ENCODE measurements at regions not wholly inside any gene's neighbourhood (a gene's known extent, or its start where the extent isn't known, plus 50 kb on each side); places are given as distances from the start of the nearest gene placed in this dataset.

- peaks cover 0 to 8% (median 1%) of the 10 kb centered on the region in 3 donors for H3K27me3 Mint-ChIP-seq (ENCODE audit: low read depth in 3 of 3)
- peaks cover 0 to 2% (median 0%) of the 10 kb centered on the region in 6 donors for H3K9me3 Mint-ChIP-seq
- H3K27ac Mint-ChIP-seq: no peak overlapping the region
These were observed 429.5 kb downstream of the TSHZ3 start for GRCh38 chr19:30919737-30920136.

GRCh38 chr19:30916238-30916637 lies 433.0 kb downstream of the TSHZ3 start:
- H3K9me3 Mint-ChIP-seq: peaks cover 0 to 2% (median 0%) of the 10 kb centered on the region in 6 donors
- H3K4me3 Mint-ChIP-seq: no peak overlapping the region
- DNase-seq: no peak
- H3K4me1 Mint-ChIP-seq: peaks cover 0 to 10% of the 10 kb centered on the region in 2 donors
- no peaks in the 10 kb centered on the region for H3K36me3 Mint-ChIP-seq
- no peak overlapping the region for H3K27ac Mint-ChIP-seq
- H3K27me3 Mint-ChIP-seq (ENCODE audit: low read depth in 3 of 3): peaks cover 0 to 5% (median 3%) of the 10 kb centered on the region in 3 donors

More at GRCh38 chr19:30919737-30920136, 429.5 kb downstream of the TSHZ3 start:
- Mint-ChIP-seq H3K4me1 (peaks cover 0 to 2% of the 10 kb centered on the region in 2 donors), H3K36me3 (no peaks in the 10 kb centered on the region), H3K4me3 (no peak overlapping the region)
- DNase-seq: no peak

- no peak for DNase-seq
- Mint-ChIP-seq H3K27me3 (ENCODE audit: low read depth in 3 of 3) (peaks cover 0 to 5% (median 3%) of the 10 kb centered on the region in 3 donors), H3K4me1 (peaks cover 0 to 10% of the 10 kb centered on the region in 2 donors), H3K27ac (no peak overlapping the region), H3K36me3 (no peaks in the 10 kb centered on the region), H3K9me3 (no peaks in the 10 kb centered on the region), H3K4me3 (no peak overlapping the region)
These were observed 437.7 kb downstream of the TSHZ3 start for GRCh38 chr19:30911491-30911890.

- Mint-ChIP-seq H3K9me3 (no peaks in the 10 kb centered on the region), H3K36me3 (no peaks in the 10 kb centered on the region), H3K27me3 (ENCODE audit: low read depth in 3 of 3) (peaks cover 0 to 5% (median 3%) of the 10 kb centered on the region in 3 donors), H3K27ac (no peak overlapping the region), H3K4me3 (no peak overlapping the region), H3K4me1 (peaks cover 0 to 10% of the 10 kb centered on the region in 2 donors)
- DNase-seq: no peak
These were observed 438.6 kb downstream of the TSHZ3 start for GRCh38 chr19:30910485-30911240.

GRCh38 chr19:30909216-30909615 lies 440.0 kb downstream of the TSHZ3 start:
- Mint-ChIP-seq H3K4me3 (no peak overlapping the region), H3K36me3 (no peaks in the 10 kb centered on the region), H3K27me3 (ENCODE audit: low read depth in 3 of 3) (peaks cover 0 to 6% (median 0%) of the 10 kb centered on the region in 3 donors), H3K27ac (no peak overlapping the region), H3K9me3 (no peaks in the 10 kb centered on the region), H3K4me1 (peaks cover 0 to 3% of the 10 kb centered on the region in 2 donors)
- no peak for DNase-seq

- peaks cover 0 to 6% (median 0%) of the 10 kb centered on the region in 3 donors for H3K27me3 Mint-ChIP-seq (ENCODE audit: low read depth in 3 of 3)
- H3K27ac Mint-ChIP-seq: no peak overlapping the region
- H3K4me3 Mint-ChIP-seq: no peak overlapping the region
- H3K4me1 Mint-ChIP-seq: no peaks in the 10 kb centered on the region
- DNase-seq: no peak
- H3K36me3 Mint-ChIP-seq: no peaks in the 10 kb centered on the region
- H3K9me3 Mint-ChIP-seq: no peaks in the 10 kb centered on the region
These were observed 440.9 kb downstream of the TSHZ3 start for GRCh38 chr19:30908262-30908771.

GRCh38 chr19:30906871-30907270 lies 442.4 kb downstream of the TSHZ3 start:
- Mint-ChIP-seq H3K27ac (no peak overlapping the region), H3K4me3 (no peak overlapping the region), H3K36me3 (no peaks in the 10 kb centered on the region), H3K27me3 (ENCODE audit: low read depth in 3 of 3) (peaks cover 0 to 6% (median 0%) of the 10 kb centered on the region in 3 donors), H3K4me1 (no peaks in the 10 kb centered on the region), H3K9me3 (no peaks in the 10 kb centered on the region)
- DNase-seq: no peak

GRCh38 chr19:30900051-30900450 lies 449.2 kb downstream of the TSHZ3 start:
- no peak for DNase-seq
- H3K4me1 Mint-ChIP-seq: no peaks in the 10 kb centered on the region
- no peaks in the 10 kb centered on the region for H3K36me3 Mint-ChIP-seq
- no peak overlapping the region for H3K27ac Mint-ChIP-seq
- no peaks in the 10 kb centered on the region for H3K9me3 Mint-ChIP-seq
- H3K27me3 Mint-ChIP-seq (ENCODE audit: low read depth in 3 of 3): peaks cover 0 to under 1% (median 0%) of the 10 kb centered on the region in 3 donors
- H3K4me3 Mint-ChIP-seq: no peak overlapping the region

- H3K4me3 Mint-ChIP-seq: no peak overlapping the region
- H3K27me3 Mint-ChIP-seq (ENCODE audit: low read depth in 3 of 3): no peaks in the 10 kb centered on the region
- H3K36me3 Mint-ChIP-seq: no peaks in the 10 kb centered on the region
These were observed 450.7 kb downstream of the TSHZ3 start for GRCh38 chr19:30898353-30899103.

GRCh38 chr19:30897553-30897952 lies 451.7 kb downstream of the TSHZ3 start:
- Mint-ChIP-seq H3K27ac (no peak overlapping the region), H3K36me3 (no peaks in the 10 kb centered on the region), H3K9me3 (no peaks in the 10 kb centered on the region), H3K27me3 (ENCODE audit: low read depth in 3 of 3) (no peaks in the 10 kb centered on the region), H3K4me3 (no peak overlapping the region), H3K4me1 (peaks cover 0 to 10% of the 10 kb centered on the region in 2 donors)
- no peak for DNase-seq

More at GRCh38 chr19:30898353-30899103, 450.7 kb downstream of the TSHZ3 start:
- no peaks in the 10 kb centered on the region for H3K9me3 Mint-ChIP-seq
- no peak overlapping the region for H3K27ac Mint-ChIP-seq
- no peak for DNase-seq
- H3K4me1 Mint-ChIP-seq: peaks cover 0 to 10% of the 10 kb centered on the region in 2 donors

GRCh38 chr19:30897034-30897433 lies 452.2 kb downstream of the TSHZ3 start:
- H3K4me3 Mint-ChIP-seq: no peak overlapping the region
- no peak for DNase-seq
- H3K27me3 Mint-ChIP-seq (ENCODE audit: low read depth in 3 of 3): no peaks in the 10 kb centered on the region
- no peak overlapping the region for H3K27ac Mint-ChIP-seq
- H3K9me3 Mint-ChIP-seq: no peaks in the 10 kb centered on the region
- H3K36me3 Mint-ChIP-seq: no peaks in the 10 kb centered on the region
- H3K4me1 Mint-ChIP-seq: peaks cover 0 to 10% of the 10 kb centered on the region in 2 donors

GRCh38 chr19:30896554-30896953 lies 452.7 kb downstream of the TSHZ3 start:
- H3K27me3 Mint-ChIP-seq (ENCODE audit: low read depth in 3 of 3): peaks cover 0 to 2% (median 0%) of the 10 kb centered on the region in 3 donors
- DNase-seq: no peak
- H3K9me3 Mint-ChIP-seq: no peaks in the 10 kb centered on the region
- H3K4me3 Mint-ChIP-seq: no peak overlapping the region
- no peak overlapping the region for H3K27ac Mint-ChIP-seq
- H3K4me1 Mint-ChIP-seq: peaks cover 0 to 10% of the 10 kb centered on the region in 2 donors
- H3K36me3 Mint-ChIP-seq: no peaks in the 10 kb centered on the region

GRCh38 chr19:30895946-30896345 lies 453.3 kb downstream of the TSHZ3 start:
- no peak overlapping the region for H3K4me3 Mint-ChIP-seq
- H3K27ac Mint-ChIP-seq: no peak overlapping the region
- H3K27me3 Mint-ChIP-seq (ENCODE audit: low read depth in 3 of 3): peaks cover 0 to 4% (median 0%) of the 10 kb centered on the region in 3 donors
- no peaks in the 10 kb centered on the region for H3K36me3 Mint-ChIP-seq
- DNase-seq: no peak
- H3K4me1 Mint-ChIP-seq: peaks cover 0 to 10% of the 10 kb centered on the region in 2 donors
- no peaks in the 10 kb centered on the region for H3K9me3 Mint-ChIP-seq

GRCh38 chr19:30891051-30891450 lies 458.2 kb downstream of the TSHZ3 start:
- H3K4me1 Mint-ChIP-seq: peaks cover 0 to 10% of the 10 kb centered on the region in 2 donors
- DNase-seq: no peak
- H3K4me3 Mint-ChIP-seq: no peak overlapping the region
- no peak overlapping the region for H3K27ac Mint-ChIP-seq
- no peaks in the 10 kb centered on the region for H3K9me3 Mint-ChIP-seq
- H3K36me3 Mint-ChIP-seq: no peaks in the 10 kb centered on the region
- peaks cover 0 to 8% (median 0%) of the 10 kb centered on the region in 3 donors for H3K27me3 Mint-ChIP-seq (ENCODE audit: low read depth in 3 of 3)
